C4-2B (cell line): ENCODE measurements at regions not wholly inside any gene's neighbourhood (a gene's known extent, or its start where the extent isn't known, plus 50 kb on each side); places are given as distances from the start of the nearest gene placed in this dataset.

Experiments used
- H3K27ac ChIP-seq: fragments of 450-650 bp; 2 replicates; pipeline ENCODE4 v1.5.1; 2017
- ZFX ChIP-seq: fragments of 450-650 bp; IDR thresholded peaks from 2 replicates; pipeline ENCODE4 v1.6.1; 2017
- TF ChIP-seq, protein P1 (sequence below): fragments of 450-650 bp; conservative IDR thresholded peaks from 2 replicates; pipeline ENCODE4 v1.5.1; 2017; ENCODE audit warnings: mild to moderate bottlenecking

DNA sequence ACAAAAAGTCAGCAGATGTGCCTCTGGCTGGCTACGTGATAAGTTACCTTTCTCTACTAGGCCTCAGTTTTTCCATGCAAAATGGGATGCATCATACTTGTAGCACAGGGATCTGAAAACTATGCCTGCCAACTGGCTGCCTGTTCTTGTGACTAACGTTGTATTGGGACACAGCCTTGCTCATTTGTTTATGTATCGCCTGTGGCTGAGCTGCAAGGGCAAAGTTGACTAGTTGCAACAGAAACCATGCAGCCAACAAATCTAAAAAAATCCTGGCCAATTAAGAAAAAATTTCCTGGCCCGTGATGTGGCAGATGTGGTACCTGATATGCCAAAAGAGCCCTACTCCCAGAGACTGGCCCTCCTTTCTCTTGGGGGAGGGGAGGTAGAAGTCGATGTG, 131.3 kb downstream of the SEC61B start:
- H3K27ac ChIP-seq = no peak overlapping the region

DNA sequence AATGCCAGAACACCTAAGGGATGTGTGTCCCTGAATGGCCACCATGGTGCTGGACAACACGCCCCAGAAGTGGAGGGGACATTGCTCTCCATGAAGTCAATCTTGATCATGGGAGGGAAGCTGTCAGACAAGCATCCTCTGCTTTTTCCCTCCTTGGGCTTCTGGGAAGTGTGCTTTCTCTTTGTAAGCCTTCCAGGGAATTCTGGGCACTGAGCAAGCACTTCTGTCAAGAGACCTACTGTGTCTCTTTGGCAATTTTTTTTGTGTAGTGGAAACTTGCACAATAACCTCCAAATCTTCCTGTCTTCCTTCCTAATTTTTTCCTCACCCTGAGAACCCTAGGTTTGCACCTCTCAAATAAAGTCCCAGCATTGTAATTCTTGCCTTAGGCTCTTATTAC, 132.0 kb downstream of the SEC61B start:
- H3K27ac ChIP-seq = no peak overlapping the region
- TF ChIP-seq, protein P1, sequence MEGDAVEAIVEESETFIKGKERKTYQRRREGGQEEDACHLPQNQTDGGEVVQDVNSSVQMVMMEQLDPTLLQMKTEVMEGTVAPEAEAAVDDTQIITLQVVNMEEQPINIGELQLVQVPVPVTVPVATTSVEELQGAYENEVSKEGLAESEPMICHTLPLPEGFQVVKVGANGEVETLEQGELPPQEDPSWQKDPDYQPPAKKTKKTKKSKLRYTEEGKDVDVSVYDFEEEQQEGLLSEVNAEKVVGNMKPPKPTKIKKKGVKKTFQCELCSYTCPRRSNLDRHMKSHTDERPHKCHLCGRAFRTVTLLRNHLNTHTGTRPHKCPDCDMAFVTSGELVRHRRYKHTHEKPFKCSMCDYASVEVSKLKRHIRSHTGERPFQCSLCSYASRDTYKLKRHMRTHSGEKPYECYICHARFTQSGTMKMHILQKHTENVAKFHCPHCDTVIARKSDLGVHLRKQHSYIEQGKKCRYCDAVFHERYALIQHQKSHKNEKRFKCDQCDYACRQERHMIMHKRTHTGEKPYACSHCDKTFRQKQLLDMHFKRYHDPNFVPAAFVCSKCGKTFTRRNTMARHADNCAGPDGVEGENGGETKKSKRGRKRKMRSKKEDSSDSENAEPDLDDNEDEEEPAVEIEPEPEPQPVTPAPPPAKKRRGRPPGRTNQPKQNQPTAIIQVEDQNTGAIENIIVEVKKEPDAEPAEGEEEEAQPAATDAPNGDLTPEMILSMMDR = no peak
- TF ChIP-seq ZFX = no peak

More for the DNA sequence above, 131.3 kb downstream of the SEC61B start:
- TF ChIP-seq, protein P1 = no peak
- no peak for TF ChIP-seq ZFX

DNA sequence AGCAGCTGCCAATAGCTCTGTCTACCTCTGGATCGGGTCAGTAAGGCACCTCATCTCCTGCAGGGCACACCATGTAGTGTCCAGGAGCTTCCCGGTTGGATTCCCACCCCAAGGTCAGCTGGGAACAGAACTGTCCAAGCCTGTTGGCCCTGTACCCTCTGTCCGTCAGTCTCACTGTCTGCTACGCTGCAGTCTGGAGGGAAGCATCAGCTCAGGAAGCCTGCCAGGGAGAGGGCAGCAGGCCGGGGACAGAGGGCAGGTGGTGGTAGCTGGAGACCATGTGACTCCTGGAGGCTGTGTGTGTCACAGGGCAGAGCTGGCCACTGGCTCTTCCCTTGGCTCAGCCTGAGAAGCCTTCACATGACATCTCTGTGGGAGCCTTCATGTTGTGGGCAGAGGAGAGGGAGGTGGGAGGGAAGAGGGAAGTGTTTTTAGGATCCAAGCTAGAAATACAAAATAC, 134.5 kb downstream of the SEC61B start:
- H3K27ac ChIP-seq = no peak overlapping the region
- TF ChIP-seq ZFX = no peak
- TF ChIP-seq, protein P1 = no peak

DNA sequence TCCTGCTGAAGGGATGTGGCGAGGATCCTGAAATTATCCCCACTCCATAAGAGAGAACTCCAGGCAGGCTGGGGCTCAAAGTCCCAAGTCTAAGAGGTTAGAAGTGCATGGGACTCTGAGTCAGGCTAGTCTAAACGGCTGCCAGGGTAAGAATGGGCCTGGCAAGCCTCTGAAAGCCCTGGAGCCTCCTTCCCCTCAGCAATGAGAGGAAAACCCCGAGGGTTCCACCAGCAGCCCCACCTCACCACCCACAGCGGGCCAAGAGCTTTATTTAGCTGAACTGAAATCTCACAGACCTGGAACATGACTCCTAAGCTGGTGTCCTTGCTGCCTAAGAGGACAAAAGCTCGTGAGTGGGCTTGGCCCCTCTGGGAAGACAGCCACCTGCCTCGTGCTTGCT, 135.5 kb downstream of the SEC61B start:
- H3K27ac ChIP-seq = no peak overlapping the region
- TF ChIP-seq ZFX = no peak
- TF ChIP-seq, protein P1 = no peak

DNA sequence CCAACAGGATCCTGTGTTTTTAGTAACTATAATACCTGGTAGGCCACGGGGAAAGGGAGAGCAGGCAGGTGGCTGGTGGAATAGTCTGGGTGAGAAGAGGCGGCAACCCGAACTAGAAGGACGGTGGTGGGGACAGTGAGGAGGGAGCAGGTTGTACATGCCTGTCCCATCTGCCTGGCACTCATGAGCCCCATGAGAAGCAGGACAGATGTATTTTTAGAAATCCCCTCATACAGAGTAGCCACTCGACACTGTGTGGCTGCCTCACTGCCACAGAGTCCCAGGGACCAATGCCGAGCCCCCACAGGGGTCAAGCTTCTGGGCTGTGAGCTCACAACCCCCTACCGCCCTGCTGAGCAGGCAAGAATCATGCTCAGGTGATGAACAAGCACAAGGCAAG, 136.6 kb downstream of the SEC61B start:
- TF ChIP-seq ZFX = no peak
- TF ChIP-seq, protein P1 = no peak
- no peak overlapping the region for H3K27ac ChIP-seq

DNA sequence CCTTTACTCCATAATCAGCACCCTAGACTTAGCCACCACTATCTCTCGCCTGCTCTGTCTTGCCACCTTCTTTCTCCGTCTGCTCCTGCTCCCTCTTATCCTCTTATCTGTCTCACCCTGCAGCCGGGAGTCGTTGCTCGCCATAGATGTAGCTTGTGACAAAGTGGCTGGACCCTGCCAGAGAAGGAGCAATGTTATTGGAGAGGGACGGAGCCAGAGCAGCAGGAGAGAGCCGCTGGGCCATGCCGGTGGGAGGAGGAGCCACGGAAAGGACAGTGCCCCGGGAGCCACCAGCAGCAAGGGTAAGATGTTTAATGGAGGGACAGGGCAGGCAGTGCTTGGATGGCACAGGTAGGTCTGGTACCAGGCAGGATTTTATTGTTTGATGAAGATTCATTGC, 137.3 kb downstream of the SEC61B start:
- TF ChIP-seq, protein P1 = no peak
- TF ChIP-seq ZFX = no peak
- no peak overlapping the region for H3K27ac ChIP-seq

DNA sequence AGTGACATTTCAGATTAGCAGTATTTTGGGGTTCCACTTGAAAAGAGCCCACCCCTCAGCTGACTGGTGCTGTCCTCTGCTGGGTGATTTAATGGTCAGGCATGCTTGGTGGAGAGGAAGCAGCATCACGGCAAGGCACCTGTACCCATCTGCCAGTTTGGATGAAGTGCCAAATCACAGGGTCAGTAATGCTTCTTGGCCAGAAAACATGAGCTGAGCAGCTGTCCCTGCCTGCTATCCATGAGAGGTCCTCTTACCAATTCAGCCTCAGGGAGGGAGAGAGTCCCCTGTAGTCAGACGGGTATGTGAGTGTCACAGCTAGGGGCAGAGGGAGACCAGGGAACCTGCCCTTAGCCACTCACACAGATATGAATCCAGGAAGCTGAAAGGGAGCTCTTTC, 137.9 kb downstream of the SEC61B start:
- no peak overlapping the region for H3K27ac ChIP-seq
- TF ChIP-seq, protein P1 = no peak
- no peak for TF ChIP-seq ZFX
